ENCODE measurements at regions not wholly inside any gene's neighbourhood (a gene's known extent, or its start where the extent isn't known, plus 50 kb on each side); places are given as distances from the start of the nearest gene placed in this dataset.
"Not testable (repeated sequence)": the region's sequence is repeated elsewhere in the genome, so short reads cannot be mapped to it uniquely, and the experiment has no call there.

DNA sequence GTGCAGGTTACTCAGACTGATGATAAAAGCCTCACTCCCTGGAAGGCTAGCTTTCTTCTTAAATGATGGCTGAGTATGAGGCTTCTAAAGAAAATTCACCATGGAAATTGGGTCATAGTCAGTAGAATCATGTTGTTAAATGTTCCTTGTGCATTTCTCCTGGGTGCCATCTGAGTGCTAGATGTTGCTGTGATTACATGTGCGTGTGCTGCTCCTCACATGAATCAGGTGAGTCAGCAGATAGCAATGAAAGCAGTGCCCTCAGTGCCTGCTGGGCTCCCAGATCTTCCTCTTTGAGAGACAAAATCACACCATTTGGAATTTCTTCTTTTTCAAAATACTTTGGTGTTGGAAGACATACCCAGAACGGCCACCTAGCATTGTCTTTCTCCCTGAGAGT lies 331.7 kb downstream of the XPNPEP1 start:
- Histone ChIP-seq H3K4me3 (no peak overlapping the region), H3K4me1 (ENCODE audit: control insufficient read depth in 1 of 2, low read depth in 2 of 2) (no peaks in the 10 kb centered on the region), H3K27ac (no peak overlapping the region), H3K27me3 (replicated peaks; ENCODE audit: insufficient read depth) (no peaks in the 10 kb centered on the region), H3K36me3 (no peaks in the 10 kb centered on the region), H3K9me3 (no peaks in the 10 kb centered on the region)
- TF ChIP-seq, protein P1, sequence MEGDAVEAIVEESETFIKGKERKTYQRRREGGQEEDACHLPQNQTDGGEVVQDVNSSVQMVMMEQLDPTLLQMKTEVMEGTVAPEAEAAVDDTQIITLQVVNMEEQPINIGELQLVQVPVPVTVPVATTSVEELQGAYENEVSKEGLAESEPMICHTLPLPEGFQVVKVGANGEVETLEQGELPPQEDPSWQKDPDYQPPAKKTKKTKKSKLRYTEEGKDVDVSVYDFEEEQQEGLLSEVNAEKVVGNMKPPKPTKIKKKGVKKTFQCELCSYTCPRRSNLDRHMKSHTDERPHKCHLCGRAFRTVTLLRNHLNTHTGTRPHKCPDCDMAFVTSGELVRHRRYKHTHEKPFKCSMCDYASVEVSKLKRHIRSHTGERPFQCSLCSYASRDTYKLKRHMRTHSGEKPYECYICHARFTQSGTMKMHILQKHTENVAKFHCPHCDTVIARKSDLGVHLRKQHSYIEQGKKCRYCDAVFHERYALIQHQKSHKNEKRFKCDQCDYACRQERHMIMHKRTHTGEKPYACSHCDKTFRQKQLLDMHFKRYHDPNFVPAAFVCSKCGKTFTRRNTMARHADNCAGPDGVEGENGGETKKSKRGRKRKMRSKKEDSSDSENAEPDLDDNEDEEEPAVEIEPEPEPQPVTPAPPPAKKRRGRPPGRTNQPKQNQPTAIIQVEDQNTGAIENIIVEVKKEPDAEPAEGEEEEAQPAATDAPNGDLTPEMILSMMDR (IDR thresholded peaks at IDR 0.05) = no peak
- no peak for DNase-seq (ENCODE audit: low spot score)
- ATAC-seq (ENCODE audit: insufficient number of reproducible peaks, low FRiP score, low read depth) = no peak

DNA sequence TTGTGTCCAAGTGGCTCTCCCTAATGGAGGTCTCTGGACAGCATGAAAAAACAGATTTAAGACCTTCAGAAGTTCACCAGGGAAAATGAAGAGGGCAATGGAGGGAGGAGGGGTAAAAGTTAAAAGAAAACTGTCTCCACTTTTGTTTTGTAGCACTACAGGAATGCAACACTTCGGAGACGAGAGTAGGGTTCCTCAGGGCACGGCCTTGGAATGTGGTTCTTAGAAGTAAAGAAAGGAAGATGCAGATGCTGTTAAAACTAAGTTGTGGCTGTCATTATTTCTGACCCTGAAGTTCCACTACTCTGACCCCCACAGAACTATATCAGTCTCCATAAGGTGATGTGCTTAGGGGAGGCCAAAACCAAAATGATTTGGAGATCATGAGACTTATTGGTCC lies 335.1 kb downstream of the XPNPEP1 start:
- Histone ChIP-seq H3K36me3 (no peaks in the 10 kb centered on the region), H3K4me3 (no peak overlapping the region), H3K27me3 (replicated peaks; ENCODE audit: insufficient read depth) (no peaks in the 10 kb centered on the region), H3K27ac (no peak overlapping the region), H3K4me1 (ENCODE audit: control insufficient read depth in 1 of 2, low read depth in 2 of 2) (no peaks in the 10 kb centered on the region), H3K9me3 (no peaks in the 10 kb centered on the region)
- ATAC-seq (ENCODE audit: insufficient number of reproducible peaks, low FRiP score, low read depth) = no peak
- TF ChIP-seq, protein P1 (IDR thresholded peaks at IDR 0.05) = no peak
- DNase-seq (ENCODE audit: low spot score) = no peak

DNA sequence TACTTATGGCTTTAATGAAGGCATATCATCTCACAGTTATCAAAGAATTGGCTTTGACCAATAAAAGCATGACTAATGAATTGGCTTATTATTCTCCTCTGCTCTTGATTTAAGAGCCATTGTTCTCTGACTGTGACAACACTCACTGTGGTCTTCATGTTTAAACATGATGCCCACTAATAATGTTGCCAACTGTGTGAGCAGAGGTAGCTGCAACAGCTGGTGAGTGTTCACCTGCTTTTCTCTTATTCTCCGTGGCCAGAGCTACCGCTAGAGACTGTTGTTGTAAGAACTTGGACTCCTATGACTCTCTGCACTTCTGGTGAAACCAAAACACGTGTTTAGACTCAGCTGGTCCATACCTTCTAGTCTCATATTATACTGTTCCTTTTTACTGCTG lies 335.9 kb downstream of the XPNPEP1 start:
- no peaks in the 10 kb centered on the region for H3K4me1 ChIP-seq (ENCODE audit: control insufficient read depth in 1 of 2, low read depth in 2 of 2)
- H3K27me3 ChIP-seq (replicated peaks; ENCODE audit: insufficient read depth) = no peaks in the 10 kb centered on the region
- H3K4me3 ChIP-seq = no peak overlapping the region
- no peaks in the 10 kb centered on the region for H3K36me3 ChIP-seq
- TF ChIP-seq, protein P1 (IDR thresholded peaks at IDR 0.05) = no peak
- DNase-seq (ENCODE audit: low spot score) (no peak), ATAC-seq (ENCODE audit: insufficient number of reproducible peaks, low FRiP score, low read depth) (no peak)
- no peaks in the 10 kb centered on the region for H3K9me3 ChIP-seq
- H3K27ac ChIP-seq = no peak overlapping the region

DNA sequence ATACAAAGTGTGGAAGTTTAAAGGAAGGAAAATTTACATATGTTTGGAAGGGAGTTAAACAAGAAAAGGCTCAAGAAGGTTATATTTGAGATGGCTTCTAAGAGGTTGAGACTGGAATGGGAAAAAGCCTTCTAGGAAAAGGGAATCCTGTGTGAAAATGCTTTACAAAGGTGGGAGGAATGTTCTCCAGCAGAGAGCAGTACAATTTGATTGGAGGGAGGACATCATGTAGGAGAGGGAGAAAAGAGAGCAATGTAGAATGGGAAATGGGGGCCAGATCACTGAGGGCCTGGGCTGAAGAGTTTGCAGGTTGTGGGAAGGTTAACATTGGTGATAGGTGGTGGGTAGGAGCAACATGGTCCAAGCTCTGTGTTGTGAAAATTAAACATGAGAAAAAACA lies 366.9 kb downstream of the XPNPEP1 start:
- ATAC-seq (ENCODE audit: insufficient number of reproducible peaks, low FRiP score, low read depth) (no peak), DNase-seq (ENCODE audit: low spot score) (no peak)
- Histone ChIP-seq H3K27me3 (replicated peaks; ENCODE audit: insufficient read depth) (no peaks in the 10 kb centered on the region), H3K4me1 (ENCODE audit: control insufficient read depth in 1 of 2, low read depth in 2 of 2) (no peaks in the 10 kb centered on the region), H3K4me3 (no peak overlapping the region), H3K9me3 (no peaks in the 10 kb centered on the region), H3K36me3 (no peaks in the 10 kb centered on the region), H3K27ac (no peak overlapping the region)
- TF ChIP-seq, protein P1 (IDR thresholded peaks at IDR 0.05) = no peak

DNA sequence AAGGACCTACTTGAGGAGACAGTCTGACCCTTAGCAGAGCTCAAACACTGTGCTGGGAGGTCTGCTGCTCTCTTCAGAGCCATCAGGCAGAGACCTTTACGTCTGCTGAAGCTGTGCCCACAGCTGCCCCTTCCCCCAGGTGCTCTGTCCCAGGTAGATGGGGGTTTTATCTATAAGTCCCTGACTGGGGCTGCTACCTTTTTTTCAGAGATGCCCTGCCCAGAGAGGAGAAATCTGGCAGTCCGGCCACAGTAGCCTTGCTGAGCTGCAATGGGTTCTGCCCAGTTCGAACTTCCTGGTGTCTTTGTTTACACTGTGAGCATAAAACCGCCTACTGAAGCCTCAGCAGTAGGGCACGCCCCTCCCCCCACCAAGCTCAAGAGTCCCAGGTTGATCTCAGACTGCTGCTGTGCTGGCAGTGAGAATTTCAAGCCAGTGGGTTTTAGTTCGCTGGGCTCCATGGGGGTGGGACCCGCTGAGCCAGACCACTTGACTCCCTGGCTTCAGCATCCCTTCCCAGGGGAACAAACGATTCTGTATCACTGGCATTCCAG lies 381.2 kb downstream of the XPNPEP1 start:
- not testable (repeated sequence) for H3K27ac ChIP-seq; H3K27me3 ChIP-seq (replicated peaks; ENCODE audit: insufficient read depth); H3K36me3 ChIP-seq; H3K4me1 ChIP-seq (ENCODE audit: control insufficient read depth in 1 of 2, low read depth in 2 of 2); ATAC-seq (ENCODE audit: insufficient number of reproducible peaks, low FRiP score, low read depth); H3K4me3 ChIP-seq; H3K9me3 ChIP-seq; DNase-seq (ENCODE audit: low spot score)

DNA sequence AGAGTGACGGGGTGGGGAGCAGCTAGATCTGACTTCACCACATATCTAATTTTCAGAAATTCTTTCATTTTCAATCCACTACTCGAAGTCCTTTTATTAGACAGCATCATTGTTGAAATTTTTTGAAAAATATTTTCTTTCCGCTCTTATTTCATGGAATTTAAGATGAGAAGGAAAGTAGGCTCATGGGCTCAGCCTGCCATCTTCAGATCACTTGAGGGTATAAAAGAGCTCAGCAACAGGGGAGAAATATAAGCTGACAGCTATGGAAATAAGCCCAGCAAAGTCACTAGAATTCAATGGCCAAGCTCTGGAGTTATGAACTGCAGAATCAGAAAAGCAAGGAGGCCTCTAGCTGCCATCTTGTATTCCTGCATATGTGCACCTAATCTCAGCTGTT lies 389.1 kb downstream of the XPNPEP1 start:
- no peak overlapping the region for H3K27ac ChIP-seq
- no peaks in the 10 kb centered on the region for H3K27me3 ChIP-seq (replicated peaks; ENCODE audit: insufficient read depth)
- no peaks in the 10 kb centered on the region for H3K36me3 ChIP-seq
- peaks cover 9% of the 10 kb centered on the region for H3K9me3 ChIP-seq
- ATAC-seq (ENCODE audit: insufficient number of reproducible peaks, low FRiP score, low read depth) = no peak
- TF ChIP-seq, protein P1 (IDR thresholded peaks at IDR 0.05) = no peak
- no peak for DNase-seq (ENCODE audit: low spot score)
- H3K4me1 ChIP-seq (ENCODE audit: control insufficient read depth in 1 of 2, low read depth in 2 of 2) = no peaks in the 10 kb centered on the region
- no peak overlapping the region for H3K4me3 ChIP-seq
